SU-DHL-6 (cell line): ENCODE measurements at regions not wholly inside any gene's neighbourhood (a gene's known extent, or its start where the extent isn't known, plus 50 kb on each side); places are given as distances from the start of the nearest gene placed in this dataset.

Experiments used
- H2AFZ ChIP-seq: fragments of 200-600 bp; sonication (generic); 2 replicates; pipeline ENCODE4 v1.6.1; 2014; ENCODE audit warnings: low read depth, mild to moderate bottlenecking, moderate library complexity, mixed read lengths, antibody characterized with exemption, low read length; ENCODE audit not compliant: severe bottlenecking
- H3F3A ChIP-seq: fragments of 200-600 bp; shearing (Covaris generic); 2 replicates; pipeline ENCODE4 v1.6.0; 2016; ENCODE audit warnings: antibody characterized with exemption, mild to moderate bottlenecking; ENCODE audit not compliant: insufficient read depth
- H3K27ac ChIP-seq: fragments of 200-600 bp; sonication (generic); 2 replicates; pipeline ENCODE4 v1.5.1; 2016; ENCODE audit warnings: low read depth, mild to moderate bottlenecking, low read length, moderate library complexity, mixed read lengths
- H3K27me3 ChIP-seq: fragments of 200-600 bp; sonication (generic), shearing (Covaris generic); 2 replicates; pipeline ENCODE4 v1.6.0; 2014; ENCODE audit warnings: mild to moderate bottlenecking, low read length
- H3K36me3 ChIP-seq: fragments of 200-600 bp; sonication (generic); 2 replicates; pipeline ENCODE4 v1.6.1; 2014; ENCODE audit warnings: mild to moderate bottlenecking, low read length, mixed read lengths
- H3K4me2 ChIP-seq: fragments of 300-600, 200-600 bp; shearing (Covaris generic), sonication (generic); 2 replicates; pipeline ENCODE4 v1.6.0; 2014; ENCODE audit warnings: low read length, low read depth, mild to moderate bottlenecking; ENCODE audit not compliant: poor library complexity, severe bottlenecking
- H3K4me3 ChIP-seq: fragments of 200-600 bp; sonication (generic); 2 replicates; pipeline ENCODE4 v1.5.1; 2014; ENCODE audit warnings: antibody characterized with exemption, low read length, mild to moderate bottlenecking, mixed read lengths; ENCODE audit not compliant: insufficient read depth, poor library complexity, severe bottlenecking
- H3K79me2 ChIP-seq: fragments of 200-600 bp; sonication (generic); 2 replicates; pipeline ENCODE4 v1.6.1; 2014; ENCODE audit warnings: mild to moderate bottlenecking, low read length, moderate library complexity; ENCODE audit not compliant: insufficient read depth
- H3K9ac ChIP-seq: fragments of 200-600 bp; sonication (generic); 2 replicates; pipeline ENCODE4 v1.7.0; 2014; ENCODE audit warnings: mild to moderate bottlenecking, low read length
- H3K9me2 ChIP-seq: fragments of 200-600 bp; sonication (generic); replicated peaks from 2 replicates; pipeline ENCODE4 v1.6.1; 2014; ENCODE audit warnings: low read length; ENCODE audit not compliant: insufficient read depth
- H3K9me3 ChIP-seq: fragments of 200-600 bp; sonication (generic); 2 replicates; pipeline ENCODE4 v1.6.1; 2014; ENCODE audit warnings: low read length, mixed read lengths; ENCODE audit not compliant: insufficient read depth
- H4K20me1 ChIP-seq: fragments of 200-600 bp; sonication (generic); 2 replicates; pipeline ENCODE4 v1.6.1; 2014; ENCODE audit warnings: low read depth, mild to moderate bottlenecking, antibody characterized with exemption, low read length, moderate library complexity, mixed read lengths
- CTCF ChIP-seq: fragments of 200-600 bp; sonication (generic); IDR thresholded peaks from one replicate; pipeline ENCODE4 v1.5.1; 2017; ENCODE audit warnings: antibody characterized with exemption, mild to moderate bottlenecking, low read length, moderate library complexity; ENCODE audit not compliant: insufficient read depth, poor library complexity, severe bottlenecking
- EZH2phosphoT487 ChIP-seq: fragments of 200-600 bp; sonication (generic), shearing (Covaris generic); conservative IDR thresholded peaks from 2 replicates; pipeline ENCODE4 v1.6.1; 2018; ENCODE audit warnings: mild to moderate bottlenecking, antibody characterized with exemption, low read length, moderate library complexity, mixed read lengths

- TF ChIP-seq EZH2phosphoT487 (no peak), CTCF (no peak)
- Histone ChIP-seq H2AFZ (no peak overlapping the region), H3K27ac (no peak overlapping the region), H4K20me1 (no peaks in the 10 kb centered on the region), H3K36me3 (no peaks in the 10 kb centered on the region), H3K79me2 (no peaks in the 10 kb centered on the region), H3K9ac (no peak overlapping the region), H3K4me3 (no peak overlapping the region), H3K9me2 (no peaks in the 10 kb centered on the region), H3K9me3 (no peaks in the 10 kb centered on the region; the same call in 1 of the 2 replicates), H3K4me2 (no peak overlapping the region), H3K27me3 (no peaks in the 10 kb centered on the region), H3F3A (no peaks in the 10 kb centered on the region)
Observed at GRCh38 chr3:104561324-104561723, 805.4 kb upstream of the ALCAM start.

- TF ChIP-seq EZH2phosphoT487 (no peak), CTCF (peak; percentile 62)
- H3K4me2 ChIP-seq = no peak overlapping the region
- peak overlapping the region; percentile 34 for H2AFZ ChIP-seq
- H3K9me2 ChIP-seq = no peaks in the 10 kb centered on the region
- H4K20me1 ChIP-seq = no peaks in the 10 kb centered on the region
- no peak overlapping the region for H3K9ac ChIP-seq
- no peak overlapping the region for H3K4me3 ChIP-seq
- H3K27me3 ChIP-seq = no peaks in the 10 kb centered on the region
- H3K27ac ChIP-seq = no peak overlapping the region
- H3K9me3 ChIP-seq = no peaks in the 10 kb centered on the region; the same call in 1 of the 2 replicates
- H3K36me3 ChIP-seq = no peaks in the 10 kb centered on the region
- no peaks in the 10 kb centered on the region for H3K79me2 ChIP-seq
- no peaks in the 10 kb centered on the region for H3F3A ChIP-seq
Observed at GRCh38 chr3:104564045-104564643, 802.6 kb upstream of the ALCAM start.

GRCh38 chr3:104566054-104566453 is 800.7 kb upstream of the ALCAM start:
- H3K4me2 ChIP-seq = no peak overlapping the region
- no peak for TF ChIP-seq CTCF
- TF ChIP-seq EZH2phosphoT487 = no peak
- no peak overlapping the region for H3K9ac ChIP-seq
- no peaks in the 10 kb centered on the region for H3K9me2 ChIP-seq
- H3F3A ChIP-seq = no peaks in the 10 kb centered on the region
- H3K4me3 ChIP-seq = no peak overlapping the region
- H3K36me3 ChIP-seq = no peaks in the 10 kb centered on the region
- no peaks in the 10 kb centered on the region for H4K20me1 ChIP-seq
- no peak overlapping the region for H2AFZ ChIP-seq
- H3K79me2 ChIP-seq = no peaks in the 10 kb centered on the region
- no peaks in the 10 kb centered on the region; the same call in 1 of the 2 replicates for H3K9me3 ChIP-seq
- no peak overlapping the region for H3K27ac ChIP-seq
- no peaks in the 10 kb centered on the region for H3K27me3 ChIP-seq
